ENCODE measurements at regions not wholly inside any gene's neighbourhood (a gene's known extent, or its start where the extent isn't known, plus 50 kb on each side); places are given as distances from the start of the nearest gene placed in this dataset.

GRCh38 chr16:13808102-13808501 lies 111.9 kb upstream of the ERCC4 start:
- TF ChIP-seq POLR2A (IDR thresholded peaks at IDR 0.05) = no peak
- no peak for TF ChIP-seq CTCF (IDR thresholded peaks at IDR 0.05)
- no peaks in the 10 kb centered on the region for H3K27me3 ChIP-seq
- WGBS (ENCODE audit: insufficient coverage, low coverage, low lambda C conversion rate, missing lambda C conversion rate) = 88% methylated on average over 8 of the region's 8 CpGs
- ATAC-seq (no peak), DNase-seq (no peak)
- H3K4me3 ChIP-seq = no peak overlapping the region
- H3K9me3 ChIP-seq = no peaks in the 10 kb centered on the region
- H3K36me3 ChIP-seq = no peaks in the 10 kb centered on the region
- no peaks in the 10 kb centered on the region for H3K4me1 ChIP-seq
- intact Hi-C loops (cut with DNase I) = no loop called here
- no peak overlapping the region for H3K27ac ChIP-seq

DNA sequence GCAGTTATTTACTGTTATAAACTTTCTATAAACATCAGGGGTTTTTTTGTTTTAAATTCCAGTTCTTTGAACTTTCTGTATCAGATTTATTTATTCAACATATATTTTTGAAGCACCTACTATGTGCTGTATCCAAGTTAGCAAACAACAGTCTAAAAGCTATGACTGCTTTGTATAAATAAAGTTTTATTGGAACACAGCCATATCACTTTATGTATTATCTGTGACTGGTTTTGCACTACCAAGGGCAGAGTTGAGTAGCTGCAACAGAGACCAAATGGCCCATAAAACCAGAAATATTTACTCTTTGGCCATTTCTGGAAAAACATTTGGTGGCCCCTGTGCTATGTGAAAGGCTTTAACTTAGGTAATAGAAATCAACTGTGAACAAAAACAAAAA lies 110.2 kb upstream of the ERCC4 start:
- Histone ChIP-seq H3K9me3 (no peaks in the 10 kb centered on the region), H3K36me3 (no peaks in the 10 kb centered on the region), H3K27ac (no peak overlapping the region), H3K4me1 (no peaks in the 10 kb centered on the region), H3K27me3 (no peaks in the 10 kb centered on the region), H3K4me3 (no peak overlapping the region)
- intact Hi-C loops (cut with DNase I) = no loop called here
- DNase-seq (no peak), ATAC-seq (no peak)
- TF ChIP-seq POLR2A (IDR thresholded peaks at IDR 0.05) (no peak), CTCF (IDR thresholded peaks at IDR 0.05) (no peak)

DNA sequence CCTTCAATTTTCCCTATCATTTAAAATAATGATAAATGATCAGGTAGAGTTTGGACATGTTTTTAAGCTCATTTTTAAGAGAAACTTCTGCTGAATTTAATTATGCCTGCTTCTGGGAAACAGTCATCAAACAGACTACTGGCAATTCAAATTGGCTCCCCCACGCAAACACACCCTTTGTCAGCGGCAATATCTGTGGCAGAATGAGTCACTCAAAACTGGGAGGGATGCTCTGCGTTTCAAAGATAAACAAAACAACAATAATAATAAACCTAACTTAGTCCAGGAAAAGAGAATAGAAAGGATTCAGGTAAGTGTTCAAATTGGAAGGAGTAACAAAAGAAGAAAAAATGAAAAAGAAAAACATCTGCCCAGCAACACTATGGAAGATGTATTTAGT lies 108.1 kb upstream of the ERCC4 start:
- 58% methylated on average over 3 of the region's 3 CpGs for WGBS (ENCODE audit: insufficient coverage, low coverage, low lambda C conversion rate, missing lambda C conversion rate)
- Histone ChIP-seq H3K27me3 (no peaks in the 10 kb centered on the region), H3K27ac (no peak overlapping the region), H3K4me1 (no peaks in the 10 kb centered on the region), H3K9me3 (no peaks in the 10 kb centered on the region), H3K4me3 (no peak overlapping the region), H3K36me3 (no peaks in the 10 kb centered on the region)
- ATAC-seq = no peak
- TF ChIP-seq CTCF (IDR thresholded peaks at IDR 0.05) (no peak), POLR2A (IDR thresholded peaks at IDR 0.05) (no peak)
- no peak for DNase-seq
- intact Hi-C loops (cut with DNase I) = no loop called here

DNA sequence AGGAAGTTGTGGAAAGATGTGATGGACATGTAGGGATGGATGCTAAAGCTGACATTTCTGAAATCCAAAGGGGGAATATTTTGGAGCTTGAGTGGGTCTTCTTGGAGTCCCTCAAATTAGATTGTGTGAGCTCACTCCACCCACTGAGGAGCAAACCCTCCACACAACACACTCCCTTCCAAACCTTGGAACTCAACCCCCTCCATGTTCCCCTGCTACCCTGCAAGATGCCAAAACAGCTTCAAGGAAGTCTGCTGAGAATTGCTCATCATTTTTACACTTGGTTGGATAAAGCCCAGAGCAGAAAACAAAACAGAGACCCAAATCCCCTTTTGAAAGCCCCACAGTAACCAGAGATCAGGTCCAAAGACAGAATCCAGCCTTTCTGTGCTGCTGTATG lies 103.3 kb upstream of the ERCC4 start:
- no peak overlapping the region for H3K27ac ChIP-seq
- no peaks in the 10 kb centered on the region for H3K9me3 ChIP-seq
- H3K4me1 ChIP-seq = peaks cover 0 to 13% (median 3%) of the 10 kb centered on the region in 4 donors
- H3K36me3 ChIP-seq = no peaks in the 10 kb centered on the region
- intact Hi-C loops (cut with DNase I) = no loop called here
- ATAC-seq (no peak), DNase-seq (no peak)
- H3K4me3 ChIP-seq = no peak overlapping the region
- no peak for TF ChIP-seq POLR2A (IDR thresholded peaks at IDR 0.05)
- no peak for TF ChIP-seq CTCF (IDR thresholded peaks at IDR 0.05)
- no peaks in the 10 kb centered on the region for H3K27me3 ChIP-seq

GRCh38 chr16:13823501-13823900 lies 96.5 kb upstream of the ERCC4 start:
- TF ChIP-seq CTCF (IDR thresholded peaks at IDR 0.05) (no peak), POLR2A (IDR thresholded peaks at IDR 0.05) (no peak)

More at GRCh38 chr16:13823501-13823900, 96.5 kb upstream of the ERCC4 start:
- Histone ChIP-seq H3K27me3 (no peaks in the 10 kb centered on the region), H3K9me3 (no peaks in the 10 kb centered on the region), H3K4me3 (no peak overlapping the region), H3K36me3 (no peaks in the 10 kb centered on the region), H3K27ac (no peak overlapping the region), H3K4me1 (peaks cover 0 to 5% (median 2%) of the 10 kb centered on the region in 4 donors)
- WGBS (ENCODE audit: insufficient coverage, low coverage, low lambda C conversion rate, missing lambda C conversion rate) = 80% methylated on average over 4 of the region's 6 CpGs
- intact Hi-C loops (cut with DNase I) = no loop called here
- peak in 1 of 4 donors; percentile 14 for ATAC-seq
- DNase-seq = no peak

Data from right lobe of liver (tissue), 6 donors.